Hematopoietic multipotent progenitor cell treated with erythropoietin and hydrocortisone succinate and interleukin-3 and kit ligand, for 4 days (in vitro differentiated cells): ENCODE measurements at regions not wholly inside any gene's neighbourhood (a gene's known extent, or its start where the extent isn't known, plus 50 kb on each side); places are given as distances from the start of the nearest gene placed in this dataset.
"Not testable (repeated sequence)": the region's sequence is repeated elsewhere in the genome, so short reads cannot be mapped to it uniquely, and the experiment has no call there.

Source experiments
- DNase-seq: peaks from one replicate; pipeline ENCODE4 v3.0.0-alpha.2; 2015

DNA sequence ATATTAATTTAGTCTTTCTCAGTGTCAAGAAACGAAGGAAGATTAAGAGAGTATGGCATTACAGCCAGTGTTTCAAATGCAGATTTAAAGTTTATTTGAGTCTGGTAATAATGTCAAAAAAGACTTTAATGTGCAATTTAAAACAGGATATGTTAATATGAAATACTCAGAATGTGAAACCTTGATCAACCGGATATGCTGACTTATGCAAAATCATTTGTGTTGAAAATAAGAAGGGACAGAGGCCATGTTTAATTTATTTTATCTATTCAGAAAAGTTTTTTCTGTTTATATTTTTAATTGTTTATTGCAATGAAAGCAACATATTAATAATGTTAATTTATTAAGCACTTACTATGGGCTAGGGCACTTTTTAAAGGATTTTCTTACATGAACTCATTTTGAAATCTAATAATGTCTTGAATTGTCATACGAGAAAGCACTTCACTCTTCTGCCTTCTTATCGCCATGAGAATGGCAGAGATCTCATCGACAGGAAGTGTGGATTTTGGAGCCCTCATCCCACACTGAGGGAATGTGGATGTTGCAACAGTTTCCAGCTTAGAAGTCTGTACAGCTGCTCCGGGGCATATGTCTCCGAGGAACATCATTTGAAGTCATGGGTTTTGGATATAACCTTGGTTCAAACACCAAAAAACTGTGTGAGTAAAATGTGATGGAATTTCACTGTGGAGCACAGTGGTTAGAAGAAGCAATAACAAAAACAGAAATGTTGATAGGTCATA lies 1410.4 kb downstream of the EPHA7 start:
- DNase-seq, result no peak

DNA sequence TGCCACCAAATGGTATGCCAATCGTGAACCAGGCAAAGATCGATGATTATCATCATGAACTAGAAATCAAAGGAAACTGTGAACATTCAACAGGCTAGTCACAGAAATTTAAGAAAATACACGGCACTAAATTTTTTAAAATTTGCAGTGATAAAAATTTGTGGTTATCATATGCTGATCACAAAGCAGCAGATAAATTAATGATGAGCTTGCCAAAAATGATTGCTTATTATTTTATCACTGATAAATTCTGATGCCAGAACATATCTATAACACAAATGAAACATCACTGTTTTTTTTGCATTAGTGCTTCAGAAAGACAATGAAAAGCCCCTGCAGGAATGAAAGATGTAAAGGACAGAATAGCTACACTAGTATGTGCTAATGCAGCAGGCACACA lies 1413.2 kb upstream of the MAP3K7 start:
- no peak for DNase-seq

DNA sequence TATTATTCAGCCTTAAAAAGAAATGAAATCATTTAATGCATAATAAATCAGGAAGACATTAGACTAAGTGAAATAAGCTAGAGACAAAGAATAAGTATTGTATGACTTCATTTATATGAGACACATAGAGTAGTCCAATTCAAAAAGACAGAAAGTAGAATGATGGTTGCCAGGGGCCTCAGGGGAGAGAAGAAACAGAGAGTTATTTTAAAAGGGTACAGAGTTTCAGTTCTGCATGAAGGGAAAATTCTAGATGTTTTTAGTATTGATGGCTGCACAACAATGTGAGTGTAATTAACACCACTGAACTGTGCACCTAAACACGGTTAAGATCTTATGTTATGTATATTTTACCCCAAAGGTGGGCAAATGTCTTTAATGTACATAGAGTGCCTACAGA lies 1407.9 kb upstream of the MAP3K7 start:
- DNase-seq, result no peak

DNA sequence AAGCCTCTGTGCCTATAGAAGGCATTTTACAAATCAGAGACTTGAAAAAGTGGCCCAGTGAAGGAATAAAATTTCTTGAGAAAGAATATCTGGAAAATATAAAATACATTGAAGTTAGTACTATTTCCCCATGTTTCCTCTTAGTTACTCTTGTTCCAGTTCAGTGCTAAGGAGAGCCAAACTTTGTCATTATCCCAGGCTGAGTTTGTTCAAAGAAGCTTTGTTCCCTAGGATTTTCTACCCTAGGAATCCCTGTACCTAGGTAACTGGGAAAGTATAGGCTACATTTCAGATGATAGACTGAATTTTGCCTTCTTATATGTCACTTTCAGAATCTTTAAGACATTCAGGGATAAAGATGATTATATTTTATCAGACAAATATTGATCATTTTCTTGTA lies 1395.7 kb upstream of the MAP3K7 start:
- DNase-seq, result no peak

DNA sequence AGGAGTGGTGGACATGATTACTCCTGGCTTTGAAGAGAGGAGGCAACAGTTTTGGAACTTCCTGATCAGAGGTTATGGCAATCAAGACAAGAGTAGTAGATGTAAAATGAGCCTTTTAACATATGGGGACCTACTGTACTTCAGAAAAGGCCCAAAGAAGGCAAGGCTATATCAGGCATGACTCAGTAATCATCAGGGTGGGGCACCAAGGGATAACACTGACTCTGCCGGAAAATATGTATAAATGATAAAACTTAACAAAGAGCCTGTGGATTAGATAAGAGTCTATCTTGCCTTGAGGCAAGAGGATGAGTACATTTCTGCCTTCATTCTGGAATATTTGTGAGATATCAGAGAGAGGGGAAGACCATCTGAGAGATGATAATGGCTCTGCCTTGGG lies 1389.9 kb upstream of the MAP3K7 start:
- no peak for DNase-seq

DNA sequence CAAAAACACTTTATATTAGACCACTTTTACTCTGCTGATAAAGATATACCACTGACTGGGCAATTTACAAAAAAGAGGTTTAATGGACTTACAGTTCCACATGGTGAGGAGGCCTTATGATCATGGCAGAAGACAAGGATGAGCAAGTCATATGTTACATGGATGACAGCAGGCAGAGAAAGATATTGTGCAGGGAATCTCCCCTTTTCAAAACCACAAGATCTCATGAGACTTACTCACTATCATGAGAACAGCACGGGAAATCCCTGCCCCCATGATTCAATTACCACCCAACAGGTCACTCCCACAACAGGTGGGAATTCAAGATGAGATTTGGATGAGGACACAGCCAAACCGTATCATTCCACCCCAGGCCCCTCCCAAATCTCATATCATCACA lies 1383.8 kb upstream of the MAP3K7 start:
- no peak for DNase-seq

DNA sequence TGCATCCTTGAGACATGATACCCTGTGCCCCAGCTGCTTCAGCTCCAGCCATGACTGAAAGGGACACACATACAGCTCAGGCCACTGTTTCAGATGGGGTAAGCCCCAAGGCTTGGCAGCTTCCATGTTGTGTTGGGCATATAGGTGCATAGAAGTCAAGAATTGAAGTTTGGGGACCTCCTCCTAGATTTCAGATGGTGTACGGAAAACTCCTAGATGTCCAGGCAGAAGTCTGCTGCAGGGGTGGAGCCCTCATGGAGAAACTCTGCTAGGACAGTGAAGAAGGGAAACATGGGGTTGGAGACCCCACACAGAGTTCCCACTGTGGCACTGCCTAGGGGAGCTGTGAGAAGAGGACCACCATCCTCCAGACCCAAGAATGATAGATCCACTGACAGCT lies 1379.0 kb upstream of the MAP3K7 start:
- DNase-seq, result no peak

DNA sequence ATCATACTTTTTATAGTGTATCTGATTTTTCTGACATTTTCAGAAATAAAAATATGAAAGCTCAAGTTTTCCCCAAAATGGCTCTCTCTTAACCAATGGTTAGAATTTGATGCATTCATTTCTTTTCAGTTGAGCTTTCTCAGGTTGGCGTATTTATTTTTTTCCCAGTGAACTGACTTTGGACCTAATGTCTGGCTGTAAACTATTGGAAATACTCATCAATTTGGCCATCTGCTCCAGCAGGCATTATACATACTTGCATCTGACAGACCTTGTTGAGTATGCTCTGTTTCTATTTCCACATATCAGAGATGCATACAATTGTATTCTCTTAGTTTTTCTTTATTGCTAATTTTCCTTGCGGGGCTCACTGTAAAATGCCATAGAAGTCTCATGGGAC lies 1374.8 kb upstream of the MAP3K7 start:
- no peak for DNase-seq

DNA sequence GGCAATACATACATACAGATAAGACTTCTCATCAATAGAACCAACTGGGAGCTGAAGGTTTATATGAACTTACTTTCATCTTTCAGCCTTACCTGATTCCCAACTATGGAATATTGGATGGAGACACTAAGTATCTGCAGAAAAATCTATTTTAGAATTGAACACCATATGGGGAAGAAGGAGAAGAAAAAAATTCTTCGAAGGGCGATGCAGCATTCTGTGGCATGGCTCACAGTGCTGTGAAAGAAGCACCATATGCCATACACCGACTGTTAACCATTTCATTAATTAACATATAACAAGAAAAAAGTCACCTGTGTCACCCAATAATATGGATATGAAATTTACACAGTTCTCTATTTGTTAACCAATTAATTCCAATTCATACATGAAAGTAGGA lies 1374.4 kb upstream of the MAP3K7 start:
- DNase-seq, result no peak

DNA sequence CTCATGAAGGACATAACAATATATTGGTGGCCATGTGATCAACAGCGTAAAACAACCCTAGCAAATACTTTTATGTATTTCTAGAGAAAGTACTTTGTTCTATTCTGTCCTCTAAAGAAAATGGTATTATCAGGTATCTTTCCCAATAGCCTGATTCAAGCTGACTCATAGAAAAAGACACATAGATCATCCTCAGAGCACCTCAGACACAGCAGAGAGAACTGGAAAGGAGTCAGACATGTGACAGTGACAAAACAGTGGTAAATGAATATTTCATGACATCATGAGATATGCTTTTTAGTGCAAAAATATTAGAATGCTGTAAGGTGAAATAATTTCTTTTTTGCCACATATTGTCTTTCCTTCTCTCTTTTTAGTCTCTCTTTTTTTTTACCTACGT lies 1355.0 kb upstream of the MAP3K7 start:
- no peak for DNase-seq

DNA sequence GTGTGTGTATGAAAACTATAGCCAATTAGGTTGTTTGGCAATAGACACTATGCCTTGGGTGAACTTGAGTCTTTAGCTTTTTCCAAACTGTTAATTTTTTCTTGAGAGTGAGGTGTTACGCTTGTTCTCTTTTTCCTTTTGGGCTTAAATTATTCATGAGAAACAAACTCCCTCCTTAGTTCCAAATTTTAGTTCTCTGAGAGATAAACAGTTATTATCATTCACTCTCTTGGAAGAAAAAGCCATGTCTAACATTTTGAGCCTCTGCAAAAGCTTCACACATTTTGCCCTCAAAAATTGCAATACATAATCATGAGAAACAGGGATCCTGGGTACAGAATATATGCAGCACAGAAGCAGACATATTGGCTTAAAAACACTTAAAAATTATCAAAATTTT lies 1353.9 kb upstream of the MAP3K7 start:
- DNase-seq, result no peak

DNA sequence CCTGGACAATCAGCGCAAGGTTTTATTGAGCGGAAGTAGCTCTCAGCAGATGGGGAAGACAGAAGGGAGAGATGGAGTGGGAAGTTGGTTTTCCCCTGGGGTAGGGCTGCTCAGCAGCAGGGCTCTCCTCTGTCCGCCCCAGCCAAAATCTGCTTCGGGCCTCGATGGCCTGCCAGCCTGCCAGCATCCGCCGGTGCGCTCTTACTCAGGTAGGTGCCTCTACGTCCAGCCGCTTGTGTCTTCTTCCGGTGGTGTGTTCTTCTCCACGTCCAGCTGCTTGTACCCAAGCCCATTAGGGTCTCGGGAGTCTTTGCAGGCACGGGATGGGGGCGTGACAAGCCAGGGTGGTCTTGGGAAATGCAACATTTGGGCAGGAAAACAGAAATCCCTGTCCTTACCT lies 1340.0 kb upstream of the MAP3K7 start:
- DNase-seq, result no peak

DNA sequence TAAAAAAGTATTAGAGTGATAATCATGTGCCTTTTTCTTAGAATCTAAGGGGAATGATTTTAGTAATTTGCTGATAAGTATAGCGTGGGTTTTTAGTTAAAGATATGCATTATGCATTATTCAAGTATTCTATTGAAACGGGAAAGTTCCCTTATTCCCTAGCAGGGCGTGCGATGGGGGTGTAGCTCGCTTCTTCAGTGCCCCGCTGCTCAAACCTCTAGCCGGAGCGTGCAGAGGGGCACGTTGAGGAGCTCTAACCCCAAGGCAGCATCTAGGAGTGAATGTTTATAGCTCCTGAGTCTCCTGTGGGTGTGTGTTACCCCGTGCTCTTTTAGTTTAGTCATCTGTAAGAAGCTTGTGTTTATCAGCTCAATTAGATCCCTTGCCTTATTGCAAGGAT lies 1339.5 kb upstream of the MAP3K7 start:
- no peak for DNase-seq

DNA sequence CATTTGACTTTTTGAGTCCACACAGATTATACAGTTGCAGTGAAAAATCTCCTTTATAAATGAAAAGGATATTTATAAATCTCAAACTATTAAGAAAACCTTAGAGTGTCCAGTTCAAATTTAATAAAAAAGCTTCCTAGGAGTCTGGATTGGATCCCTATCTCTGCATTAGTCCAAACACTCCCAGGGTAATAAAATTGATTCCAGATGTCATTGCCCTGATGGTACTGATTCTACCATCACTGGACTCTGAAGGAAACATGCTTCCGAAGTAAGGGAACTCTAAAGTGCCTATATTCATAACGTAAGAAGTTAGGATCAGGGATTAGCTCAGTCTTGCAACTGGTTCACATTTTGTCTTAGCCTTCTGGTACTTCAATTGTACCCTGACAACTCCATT lies 1325.1 kb upstream of the MAP3K7 start:
- no peak for DNase-seq

DNA sequence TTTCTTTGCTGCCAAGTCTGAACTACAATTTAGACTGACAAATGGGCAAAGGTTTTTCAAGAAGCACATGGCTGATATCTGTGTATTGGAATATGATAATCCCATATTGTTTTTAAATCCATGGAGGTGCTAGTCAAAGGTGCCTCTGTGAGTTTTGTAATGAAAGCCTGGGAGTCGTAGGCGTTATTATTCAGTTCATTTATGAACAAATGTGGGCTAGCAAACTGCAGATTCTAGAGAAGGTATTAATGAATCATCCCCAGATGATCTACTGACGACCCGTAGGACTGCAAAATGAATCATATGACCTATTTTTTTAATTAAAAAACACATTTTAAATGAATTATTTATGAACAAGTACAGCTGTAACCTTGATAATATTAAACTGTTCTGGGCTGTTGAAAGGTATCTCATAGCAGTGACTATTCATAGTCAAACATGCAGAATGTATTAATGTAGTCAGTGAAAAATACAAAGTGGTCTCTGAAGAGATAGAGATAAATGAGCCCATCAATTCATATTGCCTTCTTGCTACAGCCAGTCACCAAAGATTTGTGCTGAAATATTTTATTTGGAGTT lies 1317.8 kb upstream of the MAP3K7 start:
- DNase-seq, result no peak

DNA sequence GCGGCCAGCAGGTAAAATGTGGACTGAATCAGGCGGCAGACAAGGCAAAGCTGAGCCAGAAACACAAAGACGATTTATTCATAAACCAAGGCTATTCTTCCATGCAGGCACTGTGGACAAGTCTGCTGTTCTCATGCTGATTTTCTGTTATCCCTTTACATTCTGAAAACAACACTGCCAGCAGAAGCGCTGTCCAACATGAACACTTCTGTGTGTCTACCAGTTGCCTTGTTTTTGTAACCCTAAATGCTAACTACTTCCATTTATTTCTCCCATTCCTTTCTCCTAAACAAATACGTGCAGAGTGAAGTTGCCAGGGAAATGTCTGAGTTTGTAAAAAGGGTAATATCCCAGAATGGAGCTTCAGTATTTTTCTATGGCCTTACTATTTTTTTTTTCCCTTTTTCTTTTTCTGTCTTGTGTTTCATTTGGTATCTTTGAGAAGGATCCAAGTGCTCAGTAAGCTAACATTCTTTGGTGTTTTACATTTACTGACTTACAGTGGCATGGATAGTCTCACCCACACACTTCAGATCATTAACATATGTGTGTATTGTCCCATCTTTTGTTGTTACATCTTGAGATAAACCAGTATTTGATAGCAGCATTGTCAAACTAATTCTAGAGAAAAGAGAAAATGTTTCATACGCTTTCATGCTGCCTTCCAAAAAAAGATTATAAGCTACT lies 1308.9 kb upstream of the MAP3K7 start:
- DNase-seq, result no peak

DNA sequence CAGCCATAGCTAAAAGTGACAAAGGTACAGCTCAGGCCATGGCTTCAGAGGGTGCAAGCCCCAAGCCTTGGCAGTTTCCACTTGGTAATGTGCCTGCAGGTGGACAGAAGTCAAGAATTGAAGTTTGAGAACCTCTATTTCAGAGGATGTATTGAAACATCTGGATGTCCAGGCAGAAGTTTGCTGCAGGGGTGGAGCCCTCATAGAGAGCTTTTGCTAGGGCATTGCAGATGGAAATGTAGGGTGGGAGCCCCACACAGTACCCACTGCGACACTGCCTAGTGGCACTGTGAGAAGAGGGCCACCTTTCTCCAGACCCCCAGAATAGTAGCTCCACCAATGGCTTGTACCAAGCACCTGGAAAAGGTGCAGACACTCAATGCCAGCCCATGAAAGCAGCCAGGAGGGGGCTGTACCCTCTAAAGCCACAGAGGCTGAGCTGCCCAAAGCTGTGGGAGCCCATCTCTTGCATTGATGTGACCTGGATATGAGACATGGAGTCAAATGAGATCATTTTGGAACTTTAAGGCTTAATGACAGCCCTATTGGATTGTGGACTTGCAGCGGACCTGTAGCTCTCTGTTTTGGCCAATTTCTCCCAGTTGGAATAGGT lies 1299.4 kb upstream of the MAP3K7 start:
- no peak for DNase-seq

DNA sequence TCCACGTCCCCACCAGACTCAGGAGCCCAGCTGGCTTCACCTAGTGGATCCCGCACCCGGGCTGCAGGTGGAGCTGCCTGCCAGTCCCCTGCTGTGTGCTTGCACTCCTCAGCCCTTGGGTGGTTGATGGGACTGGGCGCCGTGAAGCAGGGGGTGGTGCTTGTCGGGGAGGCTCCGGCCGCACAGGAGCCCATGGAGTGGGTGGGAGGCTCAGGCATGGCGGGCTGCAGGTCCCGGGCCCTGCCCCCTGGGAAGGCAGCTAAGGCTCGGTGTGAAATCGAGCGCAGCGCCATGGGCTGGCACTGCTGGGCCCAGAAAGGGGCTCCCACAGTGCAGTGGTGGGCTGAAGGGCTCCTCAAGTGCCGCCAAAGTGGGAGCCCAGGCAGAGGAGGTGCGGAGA lies 1294.9 kb upstream of the MAP3K7 start:
- DNase-seq, result not testable (repeated sequence)

DNA sequence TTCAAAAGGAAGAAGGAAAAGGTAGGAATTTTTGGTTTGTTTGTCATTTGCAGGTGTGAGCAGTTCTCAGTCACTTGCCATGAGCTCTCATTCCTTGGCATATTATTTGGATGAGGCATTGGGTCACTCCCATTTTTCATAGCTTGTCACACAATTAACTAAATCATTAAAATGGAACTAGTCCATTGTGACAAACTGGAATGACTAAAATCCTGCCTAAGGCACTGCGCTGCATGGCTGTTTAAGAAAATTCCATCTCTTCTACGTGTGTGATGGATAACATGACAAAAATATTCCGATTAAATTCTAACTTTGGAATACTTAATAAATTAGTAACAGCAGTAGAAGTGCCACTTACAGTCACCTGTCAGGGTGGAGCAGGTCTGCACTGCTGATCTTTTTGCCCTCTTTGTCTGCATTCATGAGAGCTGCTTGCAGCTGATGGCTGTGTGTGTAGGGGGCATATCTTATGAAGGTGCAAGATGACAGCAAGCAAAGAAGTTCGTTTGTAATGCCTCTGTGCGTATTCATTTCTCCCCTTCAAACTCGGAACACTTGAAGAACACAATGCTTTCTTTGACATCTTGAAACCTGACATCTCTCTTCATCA lies 1292.6 kb upstream of the MAP3K7 start:
- no peak for DNase-seq

DNA sequence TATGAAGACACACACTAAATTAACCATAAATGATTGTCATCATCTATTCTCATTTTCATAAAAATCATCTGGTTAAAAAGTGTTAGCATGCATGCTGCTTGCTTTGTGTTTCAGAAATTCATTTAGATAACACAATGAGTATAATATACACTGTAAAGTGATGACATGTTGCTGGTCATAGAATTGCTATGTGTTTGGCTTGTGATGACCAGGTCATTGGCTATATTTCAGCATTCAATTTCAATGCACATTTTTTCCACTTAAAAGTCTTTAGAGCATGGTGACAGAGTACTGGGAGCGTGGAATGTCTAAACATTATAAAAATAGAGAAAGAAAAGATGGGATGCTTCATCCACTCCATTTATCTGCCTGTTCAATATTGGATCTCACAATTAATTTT lies 1291.1 kb upstream of the MAP3K7 start:
- no peak for DNase-seq

DNA sequence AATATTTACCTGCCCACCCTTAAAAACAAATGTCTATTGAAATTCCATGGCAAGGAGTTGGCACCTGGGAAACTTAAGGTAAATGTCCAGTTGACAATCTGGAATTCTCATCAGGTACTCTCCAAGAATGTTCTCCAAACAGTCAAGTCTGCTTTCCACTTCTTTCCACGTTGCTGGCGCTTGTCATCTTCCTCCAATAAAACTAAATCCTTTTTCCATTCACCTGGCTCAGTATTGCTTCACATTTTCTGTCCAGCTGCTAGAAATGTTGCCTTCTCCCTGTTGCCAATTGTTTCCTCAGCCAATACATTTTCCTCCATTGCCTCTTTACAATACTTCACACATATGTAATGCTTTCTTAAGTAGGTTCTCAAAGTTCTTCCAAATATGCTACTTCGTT lies 1288.1 kb upstream of the MAP3K7 start:
- DNase-seq, result no peak

DNA sequence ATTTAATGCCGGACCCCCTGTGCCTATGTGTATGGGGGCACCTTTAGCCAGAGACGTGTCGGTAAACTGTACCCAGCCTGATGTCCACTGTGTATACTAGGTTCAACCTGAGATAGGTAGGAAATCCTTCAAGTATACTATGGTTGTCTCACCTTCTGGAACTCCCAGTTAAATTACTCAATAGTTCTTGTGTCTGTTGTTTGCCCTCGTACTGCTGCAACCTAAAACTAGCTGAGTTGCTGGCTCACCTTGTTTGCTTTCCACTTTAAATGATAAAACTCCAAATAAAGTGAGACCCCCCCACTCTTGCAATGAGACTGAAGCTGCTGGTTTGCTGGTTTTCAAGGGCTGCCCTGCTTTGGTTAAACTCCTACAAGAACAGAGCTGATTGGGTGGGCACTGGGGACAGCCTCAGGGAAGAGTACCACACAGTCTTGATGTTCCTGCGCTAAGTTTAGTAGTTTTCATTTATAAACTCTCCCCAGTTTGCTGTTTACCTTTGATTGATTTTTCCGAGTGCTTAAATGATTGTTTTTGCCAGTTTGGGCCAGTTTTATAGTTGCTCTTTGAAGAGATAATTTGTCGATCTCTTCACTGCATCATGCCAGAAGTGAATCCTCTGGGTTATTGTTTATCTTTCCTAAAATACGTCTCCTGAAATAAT lies 1281.8 kb upstream of the MAP3K7 start:
- DNase-seq, result no peak

DNA sequence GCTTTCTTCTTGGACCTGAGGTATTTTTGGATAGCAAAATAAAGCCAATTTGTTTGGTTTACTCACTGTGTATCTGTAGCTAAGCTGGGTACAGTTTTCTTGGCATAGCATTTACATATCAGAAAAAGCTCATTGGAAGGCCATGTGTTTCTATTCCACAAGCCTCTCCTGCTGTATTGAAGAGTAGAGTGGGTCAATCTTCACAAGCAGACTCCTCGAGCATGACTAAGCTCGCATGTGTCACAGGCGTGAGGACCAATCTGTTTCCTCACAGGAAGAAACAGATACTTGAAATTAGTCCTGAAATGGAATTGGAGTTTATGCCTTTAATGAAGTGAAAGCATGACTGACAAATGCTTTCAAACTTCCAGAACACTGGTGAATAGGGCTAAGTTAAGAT lies 1279.0 kb upstream of the MAP3K7 start:
- DNase-seq, result no peak
